Activated CD8-positive, alpha-beta memory T cell treated with anti-CD3 and anti-CD28 coated beads for 36 hours (primary cell): ENCODE measurements at regions not wholly inside any gene's neighbourhood (a gene's known extent, or its start where the extent isn't known, plus 50 kb on each side); places are given as distances from the start of the nearest gene placed in this dataset.

Experiments used
- CTCF ChIA-PET: fragments of 350-600 bp; sonication (Branson Sonifier 250); formaldehyde crosslinking; loops from one replicate; lab custom pipeline; 2021; ENCODE audit warnings: antibody characterized with exemption; lab: Charles Lee
- POLR2A ChIA-PET: fragments of 350-600 bp; sonication (Branson Sonifier 250); formaldehyde crosslinking; loops from one replicate; lab custom pipeline; 2021; ENCODE audit warnings: antibody characterized with exemption; lab: Charles Lee

DNA sequence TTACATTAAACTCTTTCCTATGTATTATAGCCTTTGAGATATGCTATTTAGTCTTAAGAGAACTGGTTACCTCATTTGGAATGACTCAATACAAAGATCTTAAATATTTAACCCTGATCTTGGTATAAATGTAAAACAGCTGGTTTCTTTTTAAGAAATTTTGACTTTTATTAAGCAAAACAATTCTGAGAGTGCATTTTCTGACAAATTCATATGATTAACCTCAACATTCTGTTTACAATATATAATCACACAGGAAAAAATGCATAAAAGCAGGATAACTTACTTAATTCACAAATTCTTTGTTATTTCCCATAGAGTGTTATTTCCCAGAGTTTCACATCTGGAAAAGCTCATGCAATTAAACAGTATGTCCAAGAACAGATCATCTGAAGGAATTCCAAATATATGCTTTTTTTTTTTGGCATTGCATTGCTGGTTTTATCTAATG is 400.4 kb upstream of the THBS1 start:
- ChIA-PET CTCF (no interaction called here), POLR2A (interaction anchor here (0.5 kb wide), 1 partner anchor 585 kb away, joined by 3 read pairs; no protein-coding TSS in a partner anchor)

DNA sequence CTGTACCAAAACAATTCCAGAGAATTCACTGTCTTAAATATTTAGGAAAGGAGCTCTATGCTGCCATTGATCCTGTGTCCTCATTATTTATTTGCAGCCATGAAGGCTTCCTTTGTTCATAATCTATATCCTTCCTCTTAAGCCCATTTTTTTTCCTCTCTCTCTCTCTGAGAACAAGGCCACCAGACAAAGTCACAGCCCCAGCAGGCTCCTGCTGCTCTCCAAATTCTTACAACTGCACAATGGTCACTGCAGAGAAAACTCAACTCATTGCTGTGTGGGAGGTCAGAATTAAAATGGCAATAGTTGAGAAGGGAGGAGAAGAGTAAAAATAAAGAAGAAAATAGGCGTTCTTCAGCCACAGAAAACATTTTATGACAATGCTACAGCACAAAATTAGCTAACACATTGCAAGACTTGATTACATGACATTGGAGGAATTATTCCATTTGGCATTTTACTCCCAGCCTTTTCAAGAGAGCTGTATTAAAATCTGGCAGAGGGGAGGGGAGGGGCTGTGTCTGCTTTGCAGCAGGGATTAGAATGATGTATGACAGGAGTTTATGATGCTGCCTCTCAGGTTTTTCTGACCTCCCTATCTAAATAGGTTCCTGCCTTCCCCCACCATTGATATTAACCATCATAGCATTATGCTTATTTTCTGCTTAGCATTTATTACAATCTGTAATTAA is 399.7 kb upstream of the THBS1 start:
- POLR2A ChIA-PET, result no interaction called here
- CTCF ChIA-PET, result no interaction called here

DNA sequence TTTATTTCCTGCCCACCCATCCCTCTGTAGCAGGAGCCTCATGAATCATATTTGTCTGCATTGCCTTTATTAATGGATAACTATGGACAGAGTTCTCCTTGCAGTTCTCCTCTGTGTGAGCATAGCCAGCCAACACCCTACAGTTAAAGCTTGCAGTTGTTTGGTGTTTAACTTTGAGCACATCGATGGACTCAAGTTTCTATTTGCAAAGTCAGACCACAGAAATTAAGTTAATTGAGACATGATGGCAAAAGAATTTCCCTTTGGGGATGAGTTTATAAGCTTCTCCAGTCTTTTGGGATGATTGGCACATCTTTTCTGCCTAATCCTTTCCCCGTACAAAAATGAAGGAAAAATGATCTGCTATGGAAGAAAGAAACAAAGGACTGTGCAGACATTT is 398.9 kb upstream of the THBS1 start:
- POLR2A ChIA-PET, result interaction anchor here (0.7 kb wide), 1 partner anchor 11 kb away, joined by 3 read pairs; no protein-coding TSS in a partner anchor
- CTCF ChIA-PET, result no interaction called here

DNA sequence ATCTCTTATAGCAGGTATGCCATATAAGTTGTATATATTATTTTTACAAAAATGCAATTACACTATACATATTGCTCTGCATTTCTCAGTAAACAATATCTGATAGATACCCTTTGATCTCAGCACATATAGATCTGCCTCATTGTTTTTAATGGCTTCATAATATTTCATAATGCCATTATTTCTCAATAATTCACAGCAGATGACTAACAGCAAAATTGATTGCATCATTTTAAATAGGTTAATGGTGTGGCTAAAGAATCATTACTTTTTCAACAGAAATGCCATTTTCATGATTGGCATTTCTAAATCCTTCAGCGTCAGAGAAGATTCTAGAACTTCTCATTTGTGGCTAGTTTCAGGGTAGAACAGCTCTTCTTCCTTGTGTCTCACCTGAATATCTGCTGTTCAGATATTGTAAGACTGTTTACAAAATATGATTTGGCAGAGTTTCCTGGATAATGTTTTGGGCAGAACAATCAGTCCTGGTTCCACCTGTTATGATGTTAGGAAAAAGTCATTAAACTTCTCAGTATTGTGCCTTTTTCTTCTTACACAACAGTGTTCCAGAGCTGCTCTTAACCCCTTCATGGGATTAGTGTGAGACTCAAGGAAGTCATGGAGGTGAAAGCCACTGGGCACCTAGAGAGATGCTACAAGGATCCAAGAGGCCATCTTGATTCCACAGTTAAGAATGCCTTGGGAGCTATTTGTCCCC is 397.6 kb upstream of the THBS1 start:
- POLR2A ChIA-PET, result no interaction called here
- CTCF ChIA-PET, result no interaction called here

DNA sequence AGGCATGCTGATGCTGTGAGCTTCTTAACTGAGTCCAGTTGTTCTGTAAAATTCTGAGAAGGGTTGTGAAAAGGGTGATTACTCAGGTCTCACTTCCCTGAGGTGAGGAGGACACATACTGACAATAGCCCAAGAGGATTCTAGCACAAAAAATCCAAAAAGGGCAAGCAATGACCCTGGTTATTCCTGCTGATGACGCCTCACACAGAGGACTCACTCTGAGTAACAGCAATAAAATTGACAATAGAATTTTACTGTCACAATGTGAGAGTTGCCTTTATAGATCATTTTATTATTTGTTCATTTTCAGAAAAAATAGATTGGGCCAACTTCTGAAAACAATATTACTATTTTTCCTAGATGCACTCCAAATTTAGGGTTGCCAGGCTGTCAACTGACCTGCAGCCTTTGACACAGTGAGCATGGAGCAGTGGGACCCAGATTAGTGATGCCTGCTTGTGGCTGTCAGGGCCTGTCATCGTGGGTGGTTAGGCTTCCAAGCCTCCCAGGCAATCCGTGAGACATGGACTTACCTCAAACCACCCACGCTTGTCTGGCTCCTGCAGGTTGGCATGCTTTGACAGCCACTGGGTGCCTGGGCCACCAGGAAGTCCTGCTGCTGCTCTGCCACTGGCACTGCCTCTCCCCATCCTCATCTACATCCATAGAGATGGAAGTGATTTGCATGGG is 396.0 kb upstream of the THBS1 start:
- ChIA-PET CTCF (no interaction called here), POLR2A (no interaction called here)

DNA sequence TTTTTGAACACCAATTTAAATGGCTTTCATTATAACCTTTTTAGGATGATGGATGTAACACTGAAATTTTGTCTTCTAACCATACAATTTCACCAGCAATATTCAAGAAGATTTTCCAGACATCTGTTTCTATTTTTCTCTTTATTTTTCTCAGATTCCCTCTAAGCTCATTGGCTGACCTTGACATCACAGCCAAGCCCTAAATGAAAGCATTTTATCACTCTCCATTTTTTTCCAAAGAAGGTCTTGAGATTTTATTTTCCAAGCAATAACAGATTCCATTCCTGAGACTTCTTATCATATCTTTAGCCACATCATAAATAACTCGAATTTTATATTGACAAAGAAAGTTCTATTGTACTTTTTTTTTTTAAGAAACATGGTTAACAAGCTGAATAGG is 392.6 kb upstream of the THBS1 start:
- POLR2A ChIA-PET, result no interaction called here
- CTCF ChIA-PET, result no interaction called here

DNA sequence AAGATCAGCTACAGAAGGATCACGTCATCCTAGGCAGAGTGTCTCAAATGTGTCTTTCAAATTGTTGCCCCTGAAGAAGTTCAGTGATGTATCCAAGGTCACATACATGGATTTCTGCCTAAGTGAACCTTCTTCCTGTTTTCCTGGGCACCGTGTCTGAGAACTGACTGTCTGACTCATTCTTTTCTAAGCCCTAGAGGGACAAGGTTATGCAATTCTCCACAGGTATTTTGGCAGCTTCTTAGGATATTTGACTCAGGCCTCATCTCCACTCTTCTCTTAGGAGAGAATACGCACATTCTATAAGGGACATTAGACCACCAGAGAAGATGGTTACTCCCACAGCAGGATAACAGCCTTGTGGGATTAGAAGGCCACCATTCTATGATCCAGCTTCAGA is 391.9 kb upstream of the THBS1 start:
- ChIA-PET POLR2A (no interaction called here), CTCF (no interaction called here)

DNA sequence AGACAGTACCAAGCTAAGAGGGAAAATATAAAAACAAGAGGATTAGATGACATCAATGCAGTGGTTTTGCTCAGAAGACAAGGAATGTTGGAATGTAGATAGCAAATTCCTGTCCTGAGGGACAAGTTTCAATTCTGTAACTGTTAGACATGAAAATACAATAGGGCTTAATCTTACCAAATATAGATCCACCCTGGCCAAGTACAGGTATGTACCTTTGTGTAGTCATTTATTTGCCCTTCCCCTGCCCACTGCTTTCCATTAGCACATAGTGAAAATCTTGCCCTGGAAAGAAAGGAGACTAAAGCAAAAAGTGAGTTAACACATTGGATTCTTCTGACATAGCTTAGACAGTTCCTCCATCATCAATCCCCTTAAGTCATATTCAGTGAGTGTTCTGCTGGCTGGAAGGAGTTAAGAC is 389.0 kb upstream of the THBS1 start:
- POLR2A ChIA-PET, result no interaction called here

DNA sequence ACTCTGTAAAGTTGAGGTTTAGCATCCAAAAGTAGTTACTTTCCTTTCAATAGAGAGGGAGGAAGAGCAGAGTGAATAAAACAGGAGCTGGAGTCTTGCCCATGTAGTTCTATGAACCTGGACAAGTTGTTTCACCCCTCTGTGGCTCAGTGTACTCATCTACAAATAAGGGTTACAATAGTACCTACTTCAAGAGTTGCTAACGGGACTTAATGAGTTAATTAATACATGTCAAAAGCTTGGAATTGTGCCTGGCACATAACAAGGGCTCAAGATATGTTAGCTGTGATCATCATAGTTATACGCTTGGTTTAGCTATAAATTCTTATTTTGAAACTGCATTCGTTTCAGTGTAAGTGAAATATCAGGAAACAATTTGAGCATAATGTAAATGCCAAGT is 388.5 kb upstream of the THBS1 start:
- ChIA-PET POLR2A (no interaction called here), CTCF (no interaction called here)

More for the DNA sequence above, 389.0 kb upstream of the THBS1 start:
- CTCF ChIA-PET, result no interaction called here

DNA sequence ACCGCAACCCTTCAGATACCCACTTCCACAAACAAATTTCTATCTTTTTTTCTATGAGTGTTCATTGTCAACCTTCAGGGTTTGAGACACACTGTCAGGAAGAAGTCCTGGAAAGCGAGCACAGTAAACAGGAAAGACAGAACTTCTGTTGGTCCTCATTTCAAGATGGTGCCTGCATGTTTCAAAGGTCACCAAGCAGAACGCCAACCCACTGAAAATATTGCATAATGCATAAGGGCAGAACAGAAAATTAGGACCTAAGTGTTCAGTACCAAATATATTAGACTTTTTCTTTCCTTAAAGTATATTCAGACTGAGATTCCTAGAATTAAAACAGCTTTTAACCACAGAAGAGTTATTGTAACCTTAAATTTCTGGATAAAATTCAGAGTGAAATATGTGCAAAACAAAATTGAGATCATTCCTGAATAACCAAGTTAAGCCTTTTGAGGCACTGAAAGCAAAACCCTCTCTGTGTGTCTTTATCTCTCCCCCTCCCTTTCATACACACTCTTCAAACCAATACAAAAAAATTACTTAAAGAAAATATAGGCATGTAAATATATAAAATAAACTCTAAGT is 387.8 kb upstream of the THBS1 start:
- CTCF ChIA-PET, result no interaction called here

DNA sequence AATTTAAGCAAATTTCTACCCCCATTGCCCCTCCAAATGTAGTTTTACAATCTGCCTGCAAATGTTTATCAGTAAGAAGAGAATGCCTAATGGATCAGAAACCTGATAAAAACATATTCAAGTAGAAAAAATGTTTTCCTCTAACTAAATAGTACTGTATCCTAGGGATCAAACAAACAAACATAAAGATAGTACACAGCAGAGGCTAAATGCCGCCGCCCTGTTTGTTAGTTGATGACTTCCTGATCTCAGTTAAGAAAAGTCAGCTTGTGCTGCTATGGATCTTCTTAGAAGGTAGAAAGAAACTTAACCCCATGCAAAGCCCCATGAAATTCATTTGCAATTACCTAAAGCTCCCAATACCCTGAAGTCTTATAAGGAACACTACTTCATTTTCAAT is 387.3 kb upstream of the THBS1 start:
- ChIA-PET CTCF (no interaction called here), POLR2A (no interaction called here)

More for the DNA sequence above, 387.8 kb upstream of the THBS1 start:
- POLR2A ChIA-PET, result interaction anchor here (0.5 kb wide), 1 partner anchor 11 kb away, joined by 3 read pairs; no protein-coding TSS in a partner anchor

DNA sequence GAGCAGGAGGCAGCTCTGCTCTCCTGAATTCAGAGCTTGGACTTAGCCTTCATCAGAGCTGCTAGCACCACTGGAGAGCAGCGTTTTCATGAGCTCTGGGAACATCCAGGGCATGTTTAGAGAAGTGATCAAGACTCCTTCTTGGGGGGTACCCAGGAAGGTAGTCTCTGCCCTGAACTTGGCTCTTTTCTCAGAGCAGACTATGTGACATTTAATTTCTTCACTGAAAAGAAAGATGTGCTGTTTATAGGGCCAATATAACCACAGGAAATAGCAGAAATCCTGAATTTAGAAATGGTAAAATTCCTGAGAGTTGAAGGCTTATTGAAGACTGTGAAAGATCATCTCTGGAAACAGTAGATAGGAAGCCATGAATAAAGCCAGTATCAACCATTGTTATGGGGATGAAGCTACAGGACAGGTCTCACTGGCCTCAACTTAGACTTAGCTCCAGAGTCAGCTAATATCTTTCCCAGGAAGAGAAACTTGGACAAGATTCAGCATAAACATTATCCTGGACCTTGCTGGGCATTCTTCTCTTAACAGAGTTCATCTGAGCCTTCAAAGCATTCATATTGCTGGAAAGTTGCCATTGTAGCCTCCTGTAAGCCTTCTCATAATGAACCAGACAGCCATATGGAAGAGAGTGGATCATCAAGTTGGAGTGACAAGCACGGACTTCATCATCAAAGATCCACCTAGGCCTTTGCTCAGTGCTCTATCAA is 386.6 kb upstream of the THBS1 start:
- CTCF ChIA-PET, result no interaction called here
- POLR2A ChIA-PET, result no interaction called here

DNA sequence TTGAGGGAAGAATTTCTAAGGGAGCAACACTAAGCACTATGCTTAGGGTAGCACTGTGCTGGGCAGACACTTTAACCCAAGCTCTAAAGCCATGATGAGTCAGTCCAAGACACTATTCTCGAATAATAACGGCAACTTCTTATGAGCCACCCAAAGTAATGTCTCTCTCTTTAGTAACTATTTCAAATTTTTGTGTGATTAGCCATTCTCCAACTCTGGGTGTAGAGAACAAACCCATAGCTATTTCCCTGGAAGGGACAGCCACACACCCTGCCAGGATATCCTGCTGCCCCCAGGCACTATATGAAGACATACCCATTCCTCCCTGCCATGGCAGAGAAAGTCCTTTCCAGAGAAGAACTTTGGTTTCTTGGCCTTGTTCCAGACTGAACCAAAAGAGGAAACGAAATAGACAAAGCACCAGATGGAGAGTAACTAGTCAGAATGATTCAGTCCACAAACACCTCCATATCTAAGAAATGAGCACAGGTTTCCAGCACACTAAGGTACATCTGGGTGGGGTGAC is 384.9 kb upstream of the THBS1 start:
- ChIA-PET CTCF (no interaction called here), POLR2A (no interaction called here)

DNA sequence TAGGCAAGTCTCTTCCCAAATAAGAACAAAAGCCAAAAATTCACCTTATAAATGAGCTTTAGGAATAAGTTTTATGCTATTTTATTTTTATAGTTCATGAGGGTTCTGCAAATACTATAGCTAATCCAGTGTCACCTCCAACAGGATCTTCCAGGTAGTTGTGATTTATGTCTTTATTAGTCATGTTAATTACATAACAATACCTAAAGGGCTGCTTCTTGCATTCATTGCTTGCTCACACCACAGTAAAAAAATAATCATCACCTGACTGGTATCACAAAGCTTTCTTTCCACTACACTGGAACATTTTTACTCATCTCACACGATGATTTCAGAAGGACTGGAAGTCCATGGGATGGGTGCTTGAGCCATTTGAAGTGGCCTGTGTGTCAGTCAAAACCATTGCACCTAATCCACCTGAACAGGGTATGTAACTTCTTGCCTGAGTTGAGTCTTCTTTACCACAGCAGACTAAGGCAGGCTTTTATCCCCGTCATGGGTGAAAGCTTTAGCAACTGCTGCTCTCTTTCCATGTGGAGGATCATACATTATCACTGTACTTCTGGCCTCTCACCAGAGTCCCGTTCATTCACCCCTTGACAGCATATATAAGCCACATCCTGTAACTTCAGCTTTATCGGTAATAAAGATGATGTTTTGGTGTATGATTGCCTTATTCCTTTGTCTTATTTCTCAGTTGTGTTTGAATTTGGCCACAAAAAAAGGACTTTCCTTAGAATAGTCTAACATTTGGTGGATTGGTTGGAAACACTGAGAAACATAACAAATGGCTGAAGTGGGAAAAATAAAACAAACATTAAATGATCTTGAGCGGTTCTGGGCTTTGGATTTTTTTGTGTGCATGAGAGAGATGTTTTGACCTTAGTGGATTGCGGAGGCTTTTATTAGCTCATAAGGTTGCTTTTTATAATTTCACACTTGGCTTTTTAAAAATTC is 382.6 kb upstream of the THBS1 start:
- POLR2A ChIA-PET, result no interaction called here

DNA sequence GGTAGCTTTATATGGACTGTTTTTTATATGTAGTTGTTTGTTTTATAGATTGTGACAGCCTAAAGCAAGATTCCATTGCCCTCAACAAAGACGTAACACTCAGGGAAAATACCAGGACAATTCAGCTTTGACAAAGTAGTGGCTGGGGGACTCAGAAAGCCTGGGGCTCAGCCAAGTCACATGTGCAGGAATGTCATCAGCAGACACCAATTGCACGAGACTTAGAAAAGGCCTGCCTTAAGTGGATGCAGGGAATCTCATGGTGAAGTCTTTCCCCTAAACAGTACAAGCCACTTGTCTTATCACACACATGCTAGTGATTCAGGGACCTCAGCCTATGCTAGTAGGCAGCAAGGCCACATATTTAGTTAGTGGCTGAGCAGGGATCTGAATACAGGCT is 381.8 kb upstream of the THBS1 start:
- ChIA-PET POLR2A (no interaction called here), CTCF (no interaction called here)

More for the DNA sequence above, 382.6 kb upstream of the THBS1 start:
- CTCF ChIA-PET, result no interaction called here

DNA sequence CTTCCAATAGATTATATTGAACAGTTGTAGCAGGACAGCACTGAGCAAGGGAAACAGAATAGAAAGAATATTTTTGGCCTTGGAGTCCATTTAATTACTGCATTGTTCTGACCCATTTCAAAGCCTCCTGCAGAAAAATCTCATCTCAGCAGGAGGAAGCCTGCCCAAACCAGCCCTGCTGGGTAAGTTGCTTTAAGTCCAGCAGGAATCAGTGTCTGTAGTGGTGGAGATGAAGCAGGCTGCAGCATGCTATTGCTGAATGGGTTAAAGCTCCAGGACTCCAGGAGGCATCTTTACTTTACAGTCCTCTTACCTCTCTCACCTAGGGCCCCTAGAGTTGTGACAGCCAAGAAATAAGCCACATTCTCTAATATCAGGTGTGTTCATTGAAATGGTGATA is 380.3 kb upstream of the THBS1 start:
- CTCF ChIA-PET, result no interaction called here
- POLR2A ChIA-PET, result no interaction called here

DNA sequence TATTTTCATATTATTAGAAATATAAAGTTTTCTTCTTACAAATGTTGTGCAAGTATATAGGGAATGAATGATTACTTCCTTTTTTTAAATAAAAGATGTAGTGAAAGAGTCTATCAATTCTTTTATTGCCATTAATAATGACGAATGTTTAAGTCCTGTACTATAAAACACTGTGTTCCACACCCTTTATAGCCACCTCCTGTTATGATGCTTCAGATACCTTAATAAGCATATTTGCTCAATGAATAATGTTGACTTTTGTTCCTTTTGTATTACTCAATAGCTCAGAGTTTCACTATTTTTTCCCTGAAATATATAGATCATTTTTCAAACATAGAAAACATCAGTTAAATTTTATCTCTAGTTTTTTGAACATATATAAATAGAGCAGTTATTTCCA is 378.2 kb upstream of the THBS1 start:
- POLR2A ChIA-PET, result no interaction called here
- CTCF ChIA-PET, result no interaction called here

DNA sequence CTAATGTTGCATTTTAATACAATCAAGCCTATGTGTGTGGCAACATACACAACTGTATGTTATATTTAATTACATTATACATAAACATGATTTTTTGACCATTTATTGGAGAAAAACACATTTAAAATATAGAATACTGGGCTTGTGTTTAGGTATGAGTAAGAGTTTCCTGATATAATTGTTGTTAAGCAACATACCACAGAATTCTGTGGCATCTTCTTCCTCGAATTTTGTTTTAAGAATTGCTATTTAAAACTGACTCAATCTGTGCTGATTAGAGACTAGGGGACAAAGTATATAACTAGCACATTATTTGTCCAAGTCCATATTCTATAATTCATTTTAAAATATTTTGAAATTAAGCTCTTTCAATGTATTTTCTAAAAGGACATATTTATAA is 376.8 kb upstream of the THBS1 start:
- POLR2A ChIA-PET, result no interaction called here
- CTCF ChIA-PET, result no interaction called here
